ENCODE measurements at regions not wholly inside any gene's neighbourhood (a gene's known extent, or its start where the extent isn't known, plus 50 kb on each side); places are given as distances from the start of the nearest gene placed in this dataset.
A peak's percentile ranks its signal among the peaks of the same experiment; 100 is the strongest.

- no peak for DNase-seq
These were observed 75.5 kb upstream of the IRX6 start for GRCh38 chr16:55248494-55248893.

- no peak for DNase-seq
These were observed 74.6 kb upstream of the IRX6 start for GRCh38 chr16:55249361-55249760.

GRCh38 chr16:55249936-55250335 lies 74.1 kb upstream of the IRX6 start:
- DNase-seq: no peak

- DNase-seq: no peak
These were observed 73.3 kb upstream of the IRX6 start for GRCh38 chr16:55250701-55251100.

- DNase-seq: no peak
These were observed 72.9 kb upstream of the IRX6 start for GRCh38 chr16:55251151-55251550.

- DNase-seq: no peak
These were observed 71.4 kb upstream of the IRX6 start for GRCh38 chr16:55252577-55252976.

- no peak for DNase-seq
These were observed 70.0 kb upstream of the IRX6 start for GRCh38 chr16:55253987-55254386.

- DNase-seq: no peak
These were observed 68.2 kb upstream of the IRX6 start for GRCh38 chr16:55255733-55256282.

- DNase-seq: no peak
These were observed 67.5 kb upstream of the IRX6 start for GRCh38 chr16:55256412-55257016.

- DNase-seq: peak; percentile 23
These were observed 65.9 kb upstream of the IRX6 start for GRCh38 chr16:55257966-55258613.

- no peak for DNase-seq
These were observed 62.7 kb upstream of the IRX6 start for GRCh38 chr16:55261301-55261700.

GRCh38 chr16:55263271-55264250 lies 60.4 kb upstream of the IRX6 start:
- DNase-seq: no peak

- peak; percentile 36 for DNase-seq
These were observed 59.1 kb upstream of the IRX6 start for GRCh38 chr16:55264949-55265348.

- DNase-seq: no peak
These were observed 58.1 kb upstream of the IRX6 start for GRCh38 chr16:55265926-55266325.

- no peak for DNase-seq
These were observed 52.0 kb upstream of the IRX6 start for GRCh38 chr16:55271945-55272513.

GRCh38 chr16:55272744-55273143 lies 51.3 kb upstream of the IRX6 start:
- DNase-seq: no peak

- no peak for DNase-seq
These were observed 50.6 kb upstream of the IRX6 start for GRCh38 chr16:55273356-55273755.

GRCh38 chr16:55273959-55274358 lies 50.0 kb upstream of the IRX6 start:
- no peak for DNase-seq

All from NCI-H69 (cell line).